ENCODE measurements at regions not wholly inside any gene's neighbourhood (a gene's known extent, or its start where the extent isn't known, plus 50 kb on each side); places are given as distances from the start of the nearest gene placed in this dataset.

- TF ChIP-seq, protein P1, sequence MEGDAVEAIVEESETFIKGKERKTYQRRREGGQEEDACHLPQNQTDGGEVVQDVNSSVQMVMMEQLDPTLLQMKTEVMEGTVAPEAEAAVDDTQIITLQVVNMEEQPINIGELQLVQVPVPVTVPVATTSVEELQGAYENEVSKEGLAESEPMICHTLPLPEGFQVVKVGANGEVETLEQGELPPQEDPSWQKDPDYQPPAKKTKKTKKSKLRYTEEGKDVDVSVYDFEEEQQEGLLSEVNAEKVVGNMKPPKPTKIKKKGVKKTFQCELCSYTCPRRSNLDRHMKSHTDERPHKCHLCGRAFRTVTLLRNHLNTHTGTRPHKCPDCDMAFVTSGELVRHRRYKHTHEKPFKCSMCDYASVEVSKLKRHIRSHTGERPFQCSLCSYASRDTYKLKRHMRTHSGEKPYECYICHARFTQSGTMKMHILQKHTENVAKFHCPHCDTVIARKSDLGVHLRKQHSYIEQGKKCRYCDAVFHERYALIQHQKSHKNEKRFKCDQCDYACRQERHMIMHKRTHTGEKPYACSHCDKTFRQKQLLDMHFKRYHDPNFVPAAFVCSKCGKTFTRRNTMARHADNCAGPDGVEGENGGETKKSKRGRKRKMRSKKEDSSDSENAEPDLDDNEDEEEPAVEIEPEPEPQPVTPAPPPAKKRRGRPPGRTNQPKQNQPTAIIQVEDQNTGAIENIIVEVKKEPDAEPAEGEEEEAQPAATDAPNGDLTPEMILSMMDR (IDR thresholded peaks at IDR 0.05) = no peak
- TF ChIP-seq POLR2A (IDR thresholded peaks at IDR 0.05) = no peak
These were observed 2190.4 kb downstream of the MAT2B start for GRCh38 chr5:165695796-165696195.
